ENCODE measurements at regions not wholly inside any gene's neighbourhood (a gene's known extent, or its start where the extent isn't known, plus 50 kb on each side); places are given as distances from the start of the nearest gene placed in this dataset.
"Not testable (repeated sequence)": the region's sequence is repeated elsewhere in the genome, so short reads cannot be mapped to it uniquely, and the experiment has no call there.

GRCh38 chr18:22504251-22505030 lies 86.7 kb upstream of the CTAGE1 start:
- DNase-seq (ENCODE audit: low read depth in 2 of 2): no peak

GRCh38 chr18:22505141-22505591 lies 87.5 kb upstream of the CTAGE1 start:
- no peak for DNase-seq (ENCODE audit: low read depth in 2 of 2)

- no peak for DNase-seq (ENCODE audit: low read depth in 2 of 2)
Observed at GRCh38 chr18:22507055-22507454, 89.3 kb upstream of the CTAGE1 start.

GRCh38 chr18:22509423-22509822 lies 91.7 kb upstream of the CTAGE1 start:
- no peak for DNase-seq (ENCODE audit: low read depth in 2 of 2)

- DNase-seq (ENCODE audit: low read depth in 2 of 2): no peak
Observed at GRCh38 chr18:22510697-22511096, 93.0 kb upstream of the CTAGE1 start.

GRCh38 chr18:22513721-22514481 lies 96.2 kb upstream of the CTAGE1 start:
- DNase-seq (ENCODE audit: low read depth in 2 of 2): no peak

GRCh38 chr18:22514655-22515054 lies 96.9 kb upstream of the CTAGE1 start:
- DNase-seq (ENCODE audit: low read depth in 2 of 2): no peak

- DNase-seq (ENCODE audit: low read depth in 2 of 2): no peak
Observed at GRCh38 chr18:22515250-22515649, 97.5 kb upstream of the CTAGE1 start.

- DNase-seq (ENCODE audit: low read depth in 2 of 2): no peak
Observed at GRCh38 chr18:22517356-22517755, 99.6 kb upstream of the CTAGE1 start.

- DNase-seq (ENCODE audit: low read depth in 2 of 2): no peak
Observed at GRCh38 chr18:22521026-22521707, 103.5 kb upstream of the CTAGE1 start.

GRCh38 chr18:22523481-22523880 lies 105.8 kb upstream of the CTAGE1 start:
- no peak for DNase-seq (ENCODE audit: low read depth in 2 of 2)

GRCh38 chr18:22524783-22525182 lies 107.1 kb upstream of the CTAGE1 start:
- no peak for DNase-seq (ENCODE audit: low read depth in 2 of 2)

- DNase-seq (ENCODE audit: low read depth in 2 of 2): no peak
Observed at GRCh38 chr18:22525313-22525712, 107.6 kb upstream of the CTAGE1 start.

GRCh38 chr18:22525883-22526282 lies 108.2 kb upstream of the CTAGE1 start:
- DNase-seq (ENCODE audit: low read depth in 2 of 2): no peak

GRCh38 chr18:22528291-22528690 lies 110.6 kb upstream of the CTAGE1 start:
- no peak for DNase-seq (ENCODE audit: low read depth in 2 of 2)

GRCh38 chr18:22534706-22535105 lies 117.0 kb upstream of the CTAGE1 start:
- DNase-seq (ENCODE audit: low read depth in 2 of 2): not testable (repeated sequence)

- no peak for DNase-seq (ENCODE audit: low read depth in 2 of 2)
Observed at GRCh38 chr18:22536558-22536957, 118.8 kb upstream of the CTAGE1 start.

GRCh38 chr18:22538426-22538825 lies 120.7 kb upstream of the CTAGE1 start:
- no peak for DNase-seq (ENCODE audit: low read depth in 2 of 2)

- no peak for DNase-seq (ENCODE audit: low read depth in 2 of 2)
Observed at GRCh38 chr18:22539051-22539765, 121.5 kb upstream of the CTAGE1 start.

- no peak for DNase-seq (ENCODE audit: low read depth in 2 of 2)
Observed at GRCh38 chr18:22541232-22541631, 123.5 kb upstream of the CTAGE1 start.

GRCh38 chr18:22542406-22542835 lies 124.7 kb upstream of the CTAGE1 start:
- DNase-seq (ENCODE audit: low read depth in 2 of 2): no peak

GRCh38 chr18:22543769-22544168 lies 126.1 kb upstream of the CTAGE1 start:
- no peak for DNase-seq (ENCODE audit: low read depth in 2 of 2)

Measured in stimulated activated CD4-positive, alpha-beta T cell treated with anti-CD3 and anti-CD28 coated beads, Interleukin-1b, Interleukin-23, amount 100 ng/mL, for 4 hours (primary cell).